Pulmonary artery endothelial cell (primary cell): ENCODE measurements at regions not wholly inside any gene's neighbourhood (a gene's known extent, or its start where the extent isn't known, plus 50 kb on each side); places are given as distances from the start of the nearest gene placed in this dataset.

Source experiments
- DNase-seq: peaks from one replicate; pipeline ENCODE4 v3.0.0-alpha.2; 2011; ENCODE audit warnings: low read depth, low spot score

- no peak for DNase-seq
These were observed 154.8 kb upstream of the DPYD start for GRCh38 chr1:98075626-98076025.

DNA sequence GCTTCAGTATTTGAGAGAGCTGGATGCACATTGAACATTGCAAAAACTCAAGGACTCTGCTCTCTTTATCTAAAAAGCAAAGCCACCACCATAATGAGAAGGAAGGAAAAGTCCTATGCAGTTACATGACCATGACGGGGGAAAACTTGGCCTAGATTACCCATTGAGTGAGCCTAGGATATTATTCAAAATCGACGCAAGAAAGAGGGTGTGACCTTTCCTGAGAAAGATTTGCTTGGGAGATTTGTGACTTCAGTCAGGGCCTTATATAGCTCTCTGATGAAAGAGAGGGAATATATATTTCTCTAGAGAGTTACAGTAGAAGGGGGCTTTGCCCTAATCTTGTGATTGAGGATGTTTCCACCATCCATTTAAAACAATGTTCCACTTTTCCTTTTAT is 153.0 kb upstream of the DPYD start:
- DNase-seq: no peak

- no peak for DNase-seq
These were observed 152.3 kb upstream of the DPYD start for GRCh38 chr1:98073106-98073505.

GRCh38 chr1:98072047-98072446 is 151.2 kb upstream of the DPYD start:
- DNase-seq: no peak

GRCh38 chr1:98068016-98068415 is 147.2 kb upstream of the DPYD start:
- no peak for DNase-seq

DNA sequence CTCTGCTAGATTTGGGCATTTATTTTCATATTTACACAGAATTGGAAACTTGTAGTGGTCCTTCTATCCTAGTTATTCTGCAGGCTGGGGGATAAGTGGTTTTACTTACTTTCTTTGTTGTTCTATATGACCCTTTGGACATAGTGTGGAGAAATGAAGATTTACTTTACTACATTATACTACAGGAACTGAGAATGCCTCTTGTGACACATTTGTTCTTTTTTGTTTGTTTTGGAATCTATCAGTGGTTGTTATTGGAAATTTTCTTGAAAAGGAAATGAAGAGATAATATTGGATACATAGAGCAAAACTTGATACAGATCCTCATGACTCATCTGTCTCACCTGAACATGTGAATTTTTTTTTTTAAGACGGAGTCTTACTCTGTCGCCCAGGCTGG is 146.1 kb upstream of the DPYD start:
- DNase-seq: no peak

- no peak for DNase-seq
These were observed 138.8 kb upstream of the DPYD start for GRCh38 chr1:98059620-98060019.

GRCh38 chr1:98058676-98059075 is 137.8 kb upstream of the DPYD start:
- no peak for DNase-seq

DNA sequence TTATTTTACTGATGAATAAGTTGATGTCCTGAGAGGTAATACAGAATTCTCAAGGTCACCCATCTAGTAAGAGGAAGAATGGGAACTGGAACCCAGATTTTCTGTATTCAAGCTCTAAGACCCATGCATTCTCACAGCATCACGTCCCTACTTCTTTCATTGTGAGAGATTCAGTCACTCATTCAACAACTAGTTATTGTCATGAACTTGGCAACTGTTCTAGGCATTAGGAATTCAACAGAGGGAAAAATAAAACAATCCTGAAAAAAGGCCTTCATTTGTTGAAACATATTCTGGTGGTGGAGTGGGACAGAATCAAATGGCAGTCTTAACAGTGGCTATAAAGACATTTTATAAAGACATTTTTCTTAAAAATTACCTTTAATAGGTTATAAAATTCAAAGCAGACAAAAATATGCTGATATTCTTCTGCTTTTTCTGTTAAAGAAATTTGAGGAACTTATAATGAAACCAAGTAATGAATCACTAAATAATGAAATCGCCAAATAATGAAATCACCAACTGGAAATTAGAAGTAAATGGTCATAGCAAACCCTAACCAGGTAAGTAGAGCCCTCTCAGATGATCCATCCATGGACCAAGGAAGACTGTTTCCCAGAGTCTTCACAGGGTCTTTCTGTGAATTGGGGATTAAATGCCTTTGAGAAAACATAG is 136.5 kb upstream of the DPYD start:
- no peak for DNase-seq

DNA sequence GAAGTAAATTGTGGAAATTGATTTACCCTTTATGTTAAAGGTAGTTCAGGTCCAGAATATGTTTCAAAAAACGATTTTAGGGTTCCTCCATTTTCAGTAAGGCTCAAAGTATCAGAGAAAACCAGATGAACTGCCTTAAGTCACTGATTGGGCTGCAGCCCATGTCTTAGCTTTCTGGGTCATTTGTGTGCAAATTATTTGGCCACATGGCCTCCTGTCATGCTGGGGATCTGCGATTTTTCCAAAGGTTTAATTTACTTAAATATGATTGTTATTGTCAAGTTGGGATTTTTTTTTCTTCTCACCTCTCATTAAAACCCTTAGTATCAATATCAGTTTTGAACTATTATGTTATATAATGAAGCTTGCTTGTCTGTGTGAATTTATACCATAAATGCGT is 135.9 kb upstream of the DPYD start:
- DNase-seq: no peak

GRCh38 chr1:98055457-98055856 is 134.6 kb upstream of the DPYD start:
- no peak for DNase-seq

GRCh38 chr1:98054786-98055185 is 134.0 kb upstream of the DPYD start:
- DNase-seq: no peak

DNA sequence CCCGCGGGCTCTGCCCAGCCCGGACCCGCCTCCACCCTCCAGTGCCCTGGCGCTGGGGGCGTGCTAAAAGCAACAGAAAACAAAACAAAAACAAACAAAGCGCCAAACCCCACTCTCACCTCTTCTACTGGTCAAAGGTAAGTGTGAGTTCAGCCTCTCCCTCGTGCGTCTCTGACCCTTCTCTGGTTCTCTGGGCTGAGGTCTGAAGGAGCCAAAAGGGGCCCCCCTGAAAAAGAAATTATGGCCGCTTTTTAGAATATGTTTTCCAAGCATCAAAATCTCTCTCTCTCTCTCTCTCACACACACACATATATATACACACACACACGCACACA is 133.5 kb upstream of the DPYD start:
- DNase-seq: no peak

GRCh38 chr1:98053471-98054366 is 132.9 kb upstream of the DPYD start:
- no peak for DNase-seq

DNA sequence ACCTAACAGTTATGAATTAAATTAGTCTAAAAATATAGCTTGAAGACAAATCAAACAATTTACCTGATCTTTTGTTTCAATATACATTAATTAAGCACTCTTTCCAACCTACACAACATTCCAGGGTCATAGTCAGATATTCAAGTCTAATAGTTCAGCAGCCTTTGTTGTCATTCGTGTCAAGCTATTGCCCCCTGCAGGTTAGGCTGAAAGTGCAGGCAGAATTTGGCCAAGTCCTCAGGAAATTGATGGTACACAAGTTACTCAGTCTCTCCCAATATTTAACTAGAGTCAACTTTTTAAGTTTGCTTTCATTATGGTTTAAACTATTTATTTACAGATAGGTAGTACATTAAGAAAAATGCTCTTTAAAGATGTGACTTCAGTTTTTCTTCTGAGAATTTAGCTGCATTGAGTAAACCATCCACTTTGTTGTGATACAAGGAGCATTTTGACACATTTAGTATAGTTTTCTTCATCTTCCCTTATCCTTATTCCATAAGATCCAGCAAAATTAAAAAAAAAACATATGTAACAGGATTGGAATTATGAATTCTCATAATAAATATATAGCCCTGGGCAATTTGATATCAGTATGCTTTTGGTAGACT is 130.3 kb upstream of the DPYD start:
- no peak for DNase-seq

GRCh38 chr1:98049370-98050135 is 128.7 kb upstream of the DPYD start:
- no peak for DNase-seq

- no peak for DNase-seq
These were observed 128.0 kb upstream of the DPYD start for GRCh38 chr1:98048751-98049325.

DNA sequence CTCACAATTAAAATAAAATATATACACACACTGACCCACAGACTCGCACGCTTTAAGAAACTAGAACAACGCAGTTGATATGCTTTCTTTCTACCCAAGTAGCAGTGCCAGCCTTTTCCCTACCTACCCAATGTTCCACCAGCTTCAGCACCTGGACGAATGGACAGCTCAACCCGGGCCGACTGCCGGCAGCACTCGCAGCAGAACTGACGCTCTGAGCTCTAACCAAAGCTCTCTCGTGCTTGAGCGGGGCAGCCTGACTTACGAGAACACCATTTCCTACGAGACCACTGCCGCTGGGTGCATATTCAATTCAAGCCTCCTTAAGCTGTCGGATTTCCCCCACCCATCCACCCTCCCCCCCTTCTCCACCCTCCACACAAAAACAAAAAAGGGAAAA is 127.4 kb upstream of the DPYD start:
- no peak for DNase-seq

DNA sequence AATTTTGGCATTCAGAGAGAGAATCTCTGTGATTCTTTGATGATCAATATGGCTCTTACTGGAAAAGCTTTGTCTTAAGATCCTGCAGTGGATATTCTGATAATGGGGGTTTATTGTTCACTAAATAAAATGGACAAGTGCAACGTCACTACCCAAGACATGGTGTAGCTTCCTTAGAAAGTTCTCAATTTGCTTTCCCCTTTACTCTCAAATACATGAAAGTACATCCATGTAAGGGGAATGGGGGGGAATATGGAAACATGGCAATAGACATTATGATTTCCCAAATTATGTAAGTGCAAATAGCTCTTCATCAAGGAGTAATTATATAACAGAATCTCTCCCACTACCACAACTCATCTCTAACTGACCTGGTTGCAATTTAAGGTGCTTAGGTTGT is 126.3 kb upstream of the DPYD start:
- no peak for DNase-seq

DNA sequence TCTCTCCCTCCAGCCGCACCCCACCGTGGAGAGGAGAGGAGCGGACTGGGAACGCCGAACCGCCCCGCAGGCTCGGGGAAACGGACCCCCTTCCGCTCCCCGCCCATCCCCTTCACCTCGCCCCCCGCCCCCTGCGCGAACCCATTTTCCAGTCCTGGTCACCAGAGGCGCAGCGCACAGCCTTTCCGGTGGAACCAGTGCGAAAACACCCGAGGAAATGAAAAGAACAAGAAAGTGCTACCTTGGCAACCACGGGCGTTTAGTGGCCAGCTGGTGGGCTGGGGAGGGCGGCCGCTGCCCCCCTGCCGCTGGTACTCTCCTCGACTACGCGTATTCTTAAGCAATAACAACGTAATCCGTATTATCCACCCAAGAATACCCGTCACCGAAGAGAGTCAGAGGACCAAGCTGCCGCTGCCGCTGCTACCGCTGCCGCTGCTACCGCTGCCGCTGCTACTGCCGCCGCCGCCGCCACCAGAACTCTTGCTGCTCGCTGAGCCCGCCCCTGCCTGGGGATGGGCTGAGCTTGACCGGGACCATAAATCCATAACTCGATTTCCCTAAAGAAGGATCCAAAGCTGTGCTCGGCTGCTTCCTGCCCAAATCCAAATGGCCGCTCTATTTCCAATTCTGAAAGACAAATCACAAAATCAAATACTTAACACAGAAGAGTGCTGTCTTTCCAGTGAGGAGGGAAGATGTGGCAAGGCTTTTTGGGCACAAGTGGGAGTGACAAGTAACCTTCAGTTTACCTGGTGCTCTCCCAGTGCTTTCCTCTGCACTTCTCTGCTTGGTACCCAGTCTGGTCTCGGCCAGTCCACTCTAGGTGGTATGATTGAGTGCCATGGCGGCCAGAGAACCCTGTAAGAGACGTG is 125.2 kb upstream of the DPYD start:
- no peak for DNase-seq
